CD4-positive, alpha-beta T cell treated with Interleukin-10 for 1 hour (primary cell): ENCODE measurements at regions not wholly inside any gene's neighbourhood (a gene's known extent, or its start where the extent isn't known, plus 50 kb on each side); places are given as distances from the start of the nearest gene placed in this dataset.
"Not testable (repeated sequence)": the region's sequence is repeated elsewhere in the genome, so short reads cannot be mapped to it uniquely, and the experiment has no call there.

ENCODE experiments used
- DNase-seq: peaks from one replicate; pipeline ENCODE4 v3.0.0-alpha.2; 2020

- no peak for DNase-seq
These were observed 372.2 kb downstream of the MRPL39 start for GRCh38 chr21:25234857-25235801.

DNA sequence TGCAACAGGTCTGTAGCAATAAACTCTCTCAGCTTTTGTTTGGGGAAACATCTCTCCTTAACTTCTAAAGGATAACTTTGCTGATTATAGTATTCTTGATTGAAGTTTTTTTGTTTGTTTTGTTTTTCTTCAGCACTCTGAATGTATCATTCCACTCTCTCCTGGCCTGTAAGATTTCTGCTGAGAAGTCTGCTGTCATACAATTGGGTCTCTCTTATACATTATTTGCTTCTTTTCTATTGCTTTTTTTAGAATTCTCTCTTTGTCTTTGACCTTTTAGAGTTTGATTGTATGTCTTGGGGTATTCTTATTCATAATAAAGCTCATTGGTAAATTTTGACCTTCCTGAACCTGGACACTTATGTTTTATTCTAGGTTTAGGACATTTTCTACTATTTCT is 386.3 kb downstream of the MRPL39 start:
- DNase-seq: no peak

- no peak for DNase-seq
These were observed 387.1 kb downstream of the MRPL39 start for GRCh38 chr21:25220169-25220568.

DNA sequence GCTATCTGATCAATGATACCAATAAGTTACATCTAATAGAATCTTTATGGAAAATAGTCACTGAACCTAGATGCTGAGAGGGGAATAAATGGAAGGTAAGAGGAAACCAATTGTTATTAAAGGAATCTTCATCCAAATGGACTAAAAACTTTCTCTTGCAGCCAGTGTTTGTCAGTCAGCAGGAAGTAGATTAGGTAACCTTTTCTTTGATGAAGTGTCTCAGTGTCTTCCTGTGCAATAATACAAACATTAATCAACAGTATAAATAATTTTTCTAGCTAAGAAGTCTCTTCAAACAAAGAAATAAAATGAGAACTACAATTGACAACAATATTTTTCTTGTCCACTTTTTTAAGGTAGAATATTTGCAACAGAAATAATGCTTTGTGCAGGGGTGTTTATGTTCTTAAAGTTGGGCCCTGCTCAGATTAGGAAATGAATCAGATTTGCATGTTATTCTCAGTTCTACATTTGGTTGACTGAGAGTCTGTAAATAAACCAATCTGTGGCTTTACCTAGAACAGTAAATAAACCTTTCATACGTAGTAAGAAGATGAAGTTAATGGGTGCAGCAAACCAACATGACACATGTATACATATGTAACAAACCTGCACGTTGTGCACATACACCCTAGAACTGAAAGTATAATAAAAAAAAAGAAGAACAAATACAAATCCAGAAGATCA is 391.4 kb downstream of the MRPL39 start:
- DNase-seq: no peak

GRCh38 chr21:25214676-25215075 is 392.6 kb downstream of the MRPL39 start:
- no peak for DNase-seq

DNA sequence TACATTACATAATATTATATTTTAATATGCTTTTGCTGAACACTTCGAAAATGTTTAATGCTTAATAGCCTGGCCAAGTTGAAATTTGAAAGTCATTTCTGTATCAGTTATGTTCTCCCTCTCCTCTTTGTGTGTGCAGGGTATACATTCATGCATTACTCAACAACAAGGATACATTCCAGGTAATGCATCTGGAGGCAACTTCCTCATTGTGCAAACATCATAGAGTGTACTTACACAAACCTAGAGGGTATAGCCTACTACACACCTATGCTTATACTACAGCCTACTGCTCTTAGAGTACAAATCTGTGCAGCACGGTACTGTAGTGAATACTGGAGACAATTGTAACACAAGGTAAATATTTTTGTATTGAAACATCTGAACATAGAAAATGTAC is 407.3 kb downstream of the MRPL39 start:
- DNase-seq: no peak

- no peak for DNase-seq
These were observed 416.1 kb downstream of the MRPL39 start for GRCh38 chr21:25191141-25191540.

GRCh38 chr21:25189497-25189896 is 417.8 kb downstream of the MRPL39 start:
- DNase-seq: no peak

- DNase-seq: no peak
These were observed 418.6 kb downstream of the MRPL39 start for GRCh38 chr21:25188677-25189079.

GRCh38 chr21:25186273-25186672 is 421.0 kb downstream of the MRPL39 start:
- DNase-seq: no peak

GRCh38 chr21:25183577-25183976 is 423.7 kb downstream of the MRPL39 start:
- no peak for DNase-seq

DNA sequence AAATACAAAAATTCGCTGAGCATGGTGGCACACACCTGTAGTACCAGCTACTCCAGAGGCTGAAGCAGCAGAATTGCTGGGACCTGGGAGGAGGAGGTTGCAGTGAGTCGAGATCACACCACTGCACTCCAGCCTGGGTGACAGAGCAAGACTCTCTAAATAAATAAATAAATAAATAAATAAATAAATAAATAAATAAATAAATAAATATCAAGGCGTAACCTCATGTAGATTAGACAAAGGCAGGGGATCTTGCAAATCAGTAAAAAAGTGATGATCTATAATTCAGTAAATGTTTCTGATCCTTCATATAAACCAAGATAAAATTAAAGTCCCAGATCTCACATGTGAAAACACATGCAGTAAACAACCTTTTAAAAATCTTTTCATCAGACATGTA is 425.6 kb downstream of the MRPL39 start:
- not testable (repeated sequence) for DNase-seq

DNA sequence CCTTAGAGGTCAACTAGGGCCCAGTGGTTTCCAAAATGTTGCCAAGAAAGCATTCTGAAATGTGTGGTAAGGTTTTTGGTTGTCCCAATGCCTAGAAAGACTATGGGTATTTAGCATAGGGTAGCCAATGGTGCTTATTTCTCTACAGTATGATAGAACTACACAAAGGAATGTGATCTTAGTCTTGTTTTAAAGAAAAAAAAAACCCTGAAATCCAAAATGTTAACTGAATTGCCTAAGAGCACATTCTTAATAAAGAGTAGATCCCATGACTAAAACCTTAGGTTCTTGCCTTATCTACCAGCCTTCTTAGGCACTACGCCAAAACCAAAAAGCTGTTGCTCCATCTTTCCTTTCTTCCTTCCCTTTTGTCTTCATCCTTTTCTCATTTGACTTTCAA is 428.2 kb downstream of the MRPL39 start:
- DNase-seq: no peak

GRCh38 chr21:25176637-25177412 is 430.5 kb downstream of the MRPL39 start:
- no peak for DNase-seq

DNA sequence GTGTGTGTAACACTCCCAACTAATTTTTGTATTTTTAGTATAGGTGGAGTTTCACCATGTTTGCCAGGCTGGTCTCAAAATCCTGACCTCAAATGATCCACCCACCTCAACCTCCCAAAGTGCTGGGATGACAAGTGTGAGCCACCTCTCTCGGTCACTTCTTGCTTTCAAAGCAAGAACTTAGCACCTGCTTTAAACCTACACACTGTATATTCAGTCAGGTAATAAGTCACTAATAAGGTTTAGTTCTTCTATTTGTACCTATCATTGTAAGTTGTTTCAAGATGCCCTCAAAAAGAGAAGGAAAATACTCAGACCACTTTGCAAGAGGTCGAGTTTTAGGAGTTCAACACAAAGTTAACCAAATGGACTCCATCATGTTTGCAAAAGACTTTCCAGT is 431.3 kb downstream of the MRPL39 start:
- no peak for DNase-seq

DNA sequence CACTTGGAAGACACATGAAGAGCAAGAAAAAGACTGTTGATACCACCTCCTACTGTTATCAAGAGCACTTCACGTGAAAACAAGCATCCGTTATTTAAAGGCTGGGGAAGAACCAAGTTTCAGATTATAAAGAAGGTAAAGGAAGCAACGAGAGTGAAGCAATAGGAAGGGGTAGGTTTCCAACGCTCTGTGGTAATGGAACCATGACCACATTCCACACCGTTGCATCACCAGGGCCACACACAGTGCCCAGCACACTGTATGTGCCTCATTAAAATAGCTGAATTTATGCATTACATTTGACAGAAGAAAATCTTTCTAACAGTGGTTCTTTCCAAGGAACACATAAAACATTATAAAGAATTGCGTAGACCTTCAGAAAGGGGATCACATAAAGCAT is 435.8 kb downstream of the MRPL39 start:
- DNase-seq: no peak

DNA sequence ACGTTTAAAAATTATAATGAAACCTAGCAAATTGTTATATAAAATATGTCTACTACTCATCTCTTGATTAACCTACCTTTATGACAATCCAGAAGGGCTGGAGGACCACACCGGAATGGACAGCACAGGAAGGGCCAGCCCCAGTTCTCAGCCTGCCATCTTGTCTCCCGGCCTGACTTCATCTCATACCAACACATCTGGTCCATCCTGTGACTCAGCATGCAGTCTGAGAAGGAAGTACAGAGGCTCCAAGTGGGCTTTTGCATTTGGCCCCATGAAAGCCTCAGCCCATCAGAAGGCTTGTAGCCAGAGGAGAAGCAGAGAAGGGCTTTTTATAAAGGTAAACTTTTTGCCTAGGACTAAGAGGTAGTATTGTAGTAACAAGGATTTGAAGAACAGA is 436.6 kb downstream of the MRPL39 start:
- no peak for DNase-seq

DNA sequence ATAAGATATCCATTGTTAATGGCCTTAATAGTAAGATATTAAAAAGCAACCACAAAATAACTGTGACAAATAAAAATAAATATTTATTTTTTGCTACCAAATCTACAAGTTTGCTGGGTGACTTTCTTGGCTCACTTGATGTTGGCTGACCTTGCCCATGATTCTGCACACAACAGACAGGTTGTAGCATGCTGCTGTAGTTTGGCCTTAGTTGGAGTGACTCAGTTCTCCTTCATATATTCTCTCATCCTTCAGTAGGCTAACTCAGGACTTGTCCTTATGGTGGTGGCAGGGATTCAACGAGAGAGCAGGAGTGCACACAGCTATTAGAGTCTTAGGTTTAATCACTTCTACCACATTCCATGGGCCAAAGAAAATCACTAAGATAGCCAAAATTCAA is 437.9 kb downstream of the MRPL39 start:
- no peak for DNase-seq

DNA sequence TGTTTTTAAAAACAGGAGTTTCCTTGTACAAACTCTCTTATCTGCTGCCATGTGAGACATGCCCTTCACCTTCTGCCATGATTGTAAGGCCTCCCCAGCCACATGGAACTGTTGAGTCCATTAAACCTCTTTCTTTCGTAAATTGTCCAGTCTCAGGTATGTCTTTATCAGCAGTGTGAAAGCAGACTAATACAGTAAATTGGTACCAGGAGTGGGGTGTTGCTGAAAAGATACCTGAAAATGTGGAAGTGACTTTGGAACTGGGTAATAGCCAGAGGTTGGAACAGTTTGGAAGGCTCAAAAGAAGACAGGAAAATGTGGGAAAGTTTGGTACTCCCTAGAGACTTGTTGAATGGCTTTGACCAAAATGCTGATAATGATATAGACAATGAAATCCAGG is 440.4 kb downstream of the MRPL39 start:
- not testable (repeated sequence) for DNase-seq

- DNase-seq: no peak
These were observed 445.7 kb downstream of the MRPL39 start for GRCh38 chr21:25161571-25161970.

- DNase-seq: not testable (repeated sequence)
These were observed 452.3 kb downstream of the MRPL39 start for GRCh38 chr21:25155020-25155419.

- no peak for DNase-seq
These were observed 458.3 kb downstream of the MRPL39 start for GRCh38 chr21:25149022-25149421.

DNA sequence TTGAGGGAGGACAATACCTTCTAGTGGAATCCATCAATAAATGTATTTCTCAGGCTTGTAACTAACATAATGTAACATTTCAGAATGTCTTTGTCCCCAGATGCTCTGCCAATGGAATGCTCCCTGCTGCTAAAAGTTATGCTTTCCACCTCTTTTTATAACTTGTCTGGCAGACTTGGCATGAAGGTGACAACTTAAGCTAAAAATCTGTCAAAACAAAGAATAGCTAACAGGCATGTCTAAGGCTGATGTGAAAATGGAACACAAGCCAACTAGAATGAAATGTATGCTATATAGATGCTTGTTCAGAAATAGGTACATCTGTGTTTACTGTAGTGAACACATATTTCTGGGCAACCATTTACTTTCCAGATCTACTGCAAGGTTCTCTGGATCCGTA is 467.9 kb downstream of the MRPL39 start:
- no peak for DNase-seq
